ENCODE measurements at regions not wholly inside any gene's neighbourhood (a gene's known extent, or its start where the extent isn't known, plus 50 kb on each side); places are given as distances from the start of the nearest gene placed in this dataset.

DNA sequence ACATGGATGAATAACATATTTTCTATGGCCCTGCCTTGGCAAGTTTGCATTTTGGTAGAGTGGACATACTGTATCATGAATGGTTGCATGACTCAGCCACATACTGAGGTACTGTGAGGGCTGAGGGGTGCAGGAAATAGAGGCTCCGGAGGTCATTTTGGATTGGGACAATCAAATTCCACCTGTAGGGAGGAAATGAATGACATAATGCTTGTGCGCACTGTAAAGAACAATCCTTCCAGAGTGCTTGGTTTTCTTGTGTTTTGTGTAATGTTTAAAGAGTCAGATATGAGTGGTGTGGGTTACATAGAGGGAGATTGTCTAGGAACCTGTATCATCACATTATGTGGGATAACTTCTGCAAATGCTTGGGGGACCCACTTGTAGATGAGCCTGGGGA lies 329.9 kb upstream of the PROX1 start:
- TF ChIP-seq EZH2 (IDR thresholded peaks at IDR 0.05; ENCODE audit: borderline replicate concordance, insufficient read depth, low read depth, low read length, poor library complexity, severe bottlenecking) = no peak
- TF ChIP-seq, protein P1, sequence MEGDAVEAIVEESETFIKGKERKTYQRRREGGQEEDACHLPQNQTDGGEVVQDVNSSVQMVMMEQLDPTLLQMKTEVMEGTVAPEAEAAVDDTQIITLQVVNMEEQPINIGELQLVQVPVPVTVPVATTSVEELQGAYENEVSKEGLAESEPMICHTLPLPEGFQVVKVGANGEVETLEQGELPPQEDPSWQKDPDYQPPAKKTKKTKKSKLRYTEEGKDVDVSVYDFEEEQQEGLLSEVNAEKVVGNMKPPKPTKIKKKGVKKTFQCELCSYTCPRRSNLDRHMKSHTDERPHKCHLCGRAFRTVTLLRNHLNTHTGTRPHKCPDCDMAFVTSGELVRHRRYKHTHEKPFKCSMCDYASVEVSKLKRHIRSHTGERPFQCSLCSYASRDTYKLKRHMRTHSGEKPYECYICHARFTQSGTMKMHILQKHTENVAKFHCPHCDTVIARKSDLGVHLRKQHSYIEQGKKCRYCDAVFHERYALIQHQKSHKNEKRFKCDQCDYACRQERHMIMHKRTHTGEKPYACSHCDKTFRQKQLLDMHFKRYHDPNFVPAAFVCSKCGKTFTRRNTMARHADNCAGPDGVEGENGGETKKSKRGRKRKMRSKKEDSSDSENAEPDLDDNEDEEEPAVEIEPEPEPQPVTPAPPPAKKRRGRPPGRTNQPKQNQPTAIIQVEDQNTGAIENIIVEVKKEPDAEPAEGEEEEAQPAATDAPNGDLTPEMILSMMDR (IDR thresholded peaks at IDR 0.05) = no peak

DNA sequence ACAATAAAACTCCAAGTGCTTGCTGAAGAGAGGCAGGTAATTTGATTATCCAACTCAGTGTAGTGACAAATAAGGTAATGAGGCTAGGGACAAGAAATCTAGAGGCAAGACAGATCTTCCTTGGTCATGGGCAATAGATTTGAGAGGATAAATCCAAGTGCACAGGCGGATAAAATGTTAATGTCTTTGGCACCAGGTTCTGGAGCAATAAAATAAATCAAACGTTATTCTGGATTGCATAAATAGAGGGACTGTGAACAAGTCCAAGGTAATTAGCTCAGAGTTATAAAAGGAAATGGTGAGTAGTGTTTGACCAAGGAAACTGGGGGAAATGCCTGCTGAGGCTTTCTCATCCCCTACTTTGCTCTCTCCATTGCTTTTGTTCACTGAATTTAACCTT lies 329.3 kb upstream of the PROX1 start:
- H3K4me3 ChIP-seq (ENCODE audit: control extremely low read depth in 1 of 5, extremely low read depth in 1 of 5, insufficient read depth in 1 of 5, low read depth in 2 of 5, low read length in 4 of 5) = no peak overlapping the region
- no peak for DNase-seq
- H3K4me1 ChIP-seq (ENCODE audit: control insufficient read depth in 2 of 2, insufficient read depth in 2 of 2, low read length in 2 of 2) = no peaks in the 10 kb centered on the region
- no peak overlapping the region for H3K4me3 Mint-ChIP-seq
- no peaks in the 10 kb centered on the region for H3K9me3 Mint-ChIP-seq (ENCODE audit: insufficient read depth)
- H3K9ac ChIP-seq (ENCODE audit: low read length) = no peak overlapping the region
- no peak for ATAC-seq (ENCODE audit: low read depth)
- H4K20me1 ChIP-seq (ENCODE audit: control insufficient read depth, insufficient read depth, low read length, poor library complexity, severe bottlenecking) = no peaks in the 10 kb centered on the region
- ChIA-PET CTCF (no interaction called here), POLR2A (no interaction called here)
- intact Hi-C loops (cut with micrococcal nuclease) = no loop called here
- H3K79me2 ChIP-seq (ENCODE audit: control insufficient read depth, insufficient read depth, low read length) = no peaks in the 10 kb centered on the region
- H3K27ac ChIP-seq (ENCODE audit: low read length in 2 of 2) = no peak overlapping the region
- no peaks in the 10 kb centered on the region for H3K4me1 Mint-ChIP-seq
- no peak overlapping the region for H3K27ac Mint-ChIP-seq
- no peaks in the 10 kb centered on the region for H3K36me3 ChIP-seq (replicated peaks in 1 of 2; ENCODE audit: control extremely low read depth in 1 of 2, control insufficient read depth in 1 of 2, extremely low read depth in 1 of 2, insufficient read depth in 2 of 2, low read length in 1 of 2)
- H3K4me2 ChIP-seq (replicated peaks; ENCODE audit: low read depth, low read length, poor library complexity, severe bottlenecking) = no peak overlapping the region
- peaks cover 3% of the 10 kb centered on the region for H3K27me3 Mint-ChIP-seq
- no peak for TF ChIP-seq EZH2 (IDR thresholded peaks at IDR 0.05; ENCODE audit: borderline replicate concordance, insufficient read depth, low read depth, low read length, poor library complexity, severe bottlenecking)
- TF ChIP-seq, protein P1 (IDR thresholded peaks at IDR 0.05) = no peak
- no peaks in the 10 kb centered on the region for H3K27me3 ChIP-seq (replicated peaks in 1 of 4; ENCODE audit: control extremely low read depth in 1 of 4, control insufficient read depth in 3 of 4, insufficient read depth in 4 of 4, low read length in 3 of 4)
- H2AFZ ChIP-seq (ENCODE audit: insufficient read depth, low read depth, low read length, poor library complexity, severe bottlenecking) = no peak overlapping the region
- H3K9me3 ChIP-seq (ENCODE audit: control extremely low read depth in 1 of 3, control insufficient read depth in 2 of 3, insufficient read depth in 1 of 3, low read length in 2 of 3) = no peaks in the 10 kb centered on the region
- 81% methylated on average over 2 of the region's 2 CpGs for WGBS (ENCODE audit: insufficient coverage)

More for the DNA sequence above, 329.9 kb upstream of the PROX1 start:
- Histone ChIP-seq H3K9ac (ENCODE audit: low read length) (no peak overlapping the region), H2AFZ (ENCODE audit: insufficient read depth, low read depth, low read length, poor library complexity, severe bottlenecking) (no peak overlapping the region), H3K27me3 (replicated peaks in 1 of 4; ENCODE audit: control extremely low read depth in 1 of 4, control insufficient read depth in 3 of 4, insufficient read depth in 4 of 4, low read length in 3 of 4) (no peaks in the 10 kb centered on the region), H3K27ac (ENCODE audit: low read length in 2 of 2) (no peak overlapping the region), H3K4me1 (ENCODE audit: control insufficient read depth in 2 of 2, insufficient read depth in 2 of 2, low read length in 2 of 2) (no peaks in the 10 kb centered on the region), H3K4me3 (ENCODE audit: control extremely low read depth in 1 of 5, extremely low read depth in 1 of 5, insufficient read depth in 1 of 5, low read depth in 2 of 5, low read length in 4 of 5) (no peak overlapping the region), H3K9me3 (ENCODE audit: control extremely low read depth in 1 of 3, control insufficient read depth in 2 of 3, insufficient read depth in 1 of 3, low read length in 2 of 3) (no peaks in the 10 kb centered on the region), H3K4me2 (replicated peaks; ENCODE audit: low read depth, low read length, poor library complexity, severe bottlenecking) (no peak overlapping the region), H3K36me3 (replicated peaks in 1 of 2; ENCODE audit: control extremely low read depth in 1 of 2, control insufficient read depth in 1 of 2, extremely low read depth in 1 of 2, insufficient read depth in 2 of 2, low read length in 1 of 2) (no peaks in the 10 kb centered on the region), H4K20me1 (ENCODE audit: control insufficient read depth, insufficient read depth, low read length, poor library complexity, severe bottlenecking) (no peaks in the 10 kb centered on the region), H3K79me2 (ENCODE audit: control insufficient read depth, insufficient read depth, low read length) (no peaks in the 10 kb centered on the region)
- Mint-ChIP-seq H3K4me3 (no peak overlapping the region), H3K9me3 (ENCODE audit: insufficient read depth) (no peaks in the 10 kb centered on the region), H3K27me3 (peaks cover 3% of the 10 kb centered on the region), H3K27ac (no peak overlapping the region), H3K4me1 (no peaks in the 10 kb centered on the region)
- DNase-seq (no peak), ATAC-seq (ENCODE audit: low read depth) (no peak)
- CTCF ChIA-PET = no interaction called here
- intact Hi-C loops (cut with micrococcal nuclease) = no loop called here
- 100% methylated on average over 2 of the region's 2 CpGs for WGBS (ENCODE audit: insufficient coverage)
- POLR2A ChIA-PET = no interaction called here

Data from B cell (primary cell).